Osteoblast (primary cell): ENCODE measurements at regions not wholly inside any gene's neighbourhood (a gene's known extent, or its start where the extent isn't known, plus 50 kb on each side); places are given as distances from the start of the nearest gene placed in this dataset.

Experiments
- DNase-seq: peaks from one replicate; pipeline ENCODE4 v3.0.0; 2011; ENCODE audit warnings: low spot score, mixed read lengths; ENCODE audit not compliant: insufficient read length; ENCODE audit errors: missing footprints
- H2AFZ ChIP-seq: 2 replicates; pipeline ENCODE4 v1.6.0; 2011; ENCODE audit warnings: mild to moderate bottlenecking, low read length
- H3K27ac ChIP-seq: 2 replicates; pipeline ENCODE4 v1.5.1; 2011; ENCODE audit warnings: mild to moderate bottlenecking, low read depth, low read length, moderate library complexity
- H3K27me3 ChIP-seq: 2 replicates; pipeline ENCODE4 v1.6.0; 2012; ENCODE audit warnings: mild to moderate bottlenecking, control low read depth, inconsistent platforms, low read length, moderate library complexity; ENCODE audit not compliant: insufficient read depth
- H3K36me3 ChIP-seq: 2 replicates; pipeline ENCODE4 v1.5.1; 2011; ENCODE audit warnings: mild to moderate bottlenecking, low read length, control low read depth, moderate library complexity; ENCODE audit not compliant: insufficient read depth
- H3K4me1 ChIP-seq: 2 replicates; pipeline ENCODE4 v1.5.1; 2011; ENCODE audit warnings: mild to moderate bottlenecking, low read length, control low read depth, moderate library complexity; ENCODE audit not compliant: insufficient read depth
- H3K4me2 ChIP-seq: 2 replicates; pipeline ENCODE4 v1.6.0; 2011; ENCODE audit warnings: mild to moderate bottlenecking, low read length; ENCODE audit not compliant: insufficient read depth
- H3K4me3 ChIP-seq: fragments of 200-600 bp; sonication (generic); 3 replicates; pipeline ENCODE4 v1.5.1; 2012; ENCODE audit warnings: mild to moderate bottlenecking, low read length, inconsistent platforms; ENCODE audit not compliant: insufficient read depth
- H3K79me2 ChIP-seq: 2 replicates; pipeline ENCODE4 v1.6.0; 2012; ENCODE audit warnings: mild to moderate bottlenecking, low read length, control low read depth, inconsistent platforms; ENCODE audit not compliant: insufficient read depth
- H3K9me3 ChIP-seq: 2 replicates; pipeline ENCODE4 v1.5.1; 2011; ENCODE audit warnings: low read depth, low read length, control low read depth
- H4K20me1 ChIP-seq: 2 replicates; pipeline ENCODE4 v1.6.0; 2012; ENCODE audit warnings: mild to moderate bottlenecking, low read length, control low read depth; ENCODE audit not compliant: insufficient read depth
- CTCF ChIP-seq: IDR thresholded peaks from 2 replicates; pipeline ENCODE4 v1.5.1; 2011; ENCODE audit warnings: mild to moderate bottlenecking, low read depth, low read length, moderate library complexity; ENCODE audit errors: extremely low read depth

- Histone ChIP-seq H3K4me1 (no peaks in the 10 kb centered on the region), H2AFZ (no peak overlapping the region), H3K27me3 (no peaks in the 10 kb centered on the region), H3K79me2 (no peaks in the 10 kb centered on the region), H3K9me3 (no peaks in the 10 kb centered on the region), H3K4me3 (no peak overlapping the region), H3K27ac (no peak overlapping the region), H3K36me3 (no peaks in the 10 kb centered on the region), H4K20me1 (no peaks in the 10 kb centered on the region), H3K4me2 (no peak overlapping the region)
- DNase-seq: no peak
- no peak for TF ChIP-seq CTCF
Observed at GRCh38 chr2:147122944-147123343, 721.9 kb upstream of the ACVR2A start.

GRCh38 chr2:147110962-147111361 is 733.9 kb upstream of the ACVR2A start:
- no peak overlapping the region for H2AFZ ChIP-seq
- no peaks in the 10 kb centered on the region for H3K9me3 ChIP-seq
- peak; percentile 30 for DNase-seq
- H3K27me3 ChIP-seq: no peaks in the 10 kb centered on the region
- H3K4me1 ChIP-seq: no peaks in the 10 kb centered on the region
- no peaks in the 10 kb centered on the region for H4K20me1 ChIP-seq
- no peak overlapping the region for H3K4me2 ChIP-seq
- no peak for TF ChIP-seq CTCF
- no peaks in the 10 kb centered on the region for H3K79me2 ChIP-seq
- H3K36me3 ChIP-seq: no peaks in the 10 kb centered on the region
- no peak overlapping the region for H3K4me3 ChIP-seq
- no peak overlapping the region for H3K27ac ChIP-seq

GRCh38 chr2:147110317-147110716 is 734.5 kb upstream of the ACVR2A start:
- no peak for TF ChIP-seq CTCF
- no peak overlapping the region for H3K27ac ChIP-seq
- H3K27me3 ChIP-seq: no peaks in the 10 kb centered on the region
- H3K9me3 ChIP-seq: no peaks in the 10 kb centered on the region
- no peak overlapping the region for H2AFZ ChIP-seq
- H4K20me1 ChIP-seq: no peaks in the 10 kb centered on the region
- no peaks in the 10 kb centered on the region for H3K36me3 ChIP-seq
- H3K4me1 ChIP-seq: no peaks in the 10 kb centered on the region
- H3K4me2 ChIP-seq: no peak overlapping the region
- no peaks in the 10 kb centered on the region for H3K79me2 ChIP-seq
- no peak overlapping the region for H3K4me3 ChIP-seq
- no peak for DNase-seq

GRCh38 chr2:147109291-147109690 is 735.5 kb upstream of the ACVR2A start:
- Histone ChIP-seq H3K4me2 (no peak overlapping the region), H3K79me2 (no peaks in the 10 kb centered on the region), H3K4me3 (no peak overlapping the region), H3K27ac (no peak overlapping the region), H3K27me3 (no peaks in the 10 kb centered on the region), H3K4me1 (no peaks in the 10 kb centered on the region), H2AFZ (no peak overlapping the region), H3K36me3 (no peaks in the 10 kb centered on the region), H4K20me1 (no peaks in the 10 kb centered on the region), H3K9me3 (no peaks in the 10 kb centered on the region)
- TF ChIP-seq CTCF: no peak
- no peak for DNase-seq
